ENCODE measurements at regions not wholly inside any gene's neighbourhood (a gene's known extent, or its start where the extent isn't known, plus 50 kb on each side); places are given as distances from the start of the nearest gene placed in this dataset.
A peak's percentile ranks its signal among the peaks of the same experiment; 100 is the strongest.

DNA sequence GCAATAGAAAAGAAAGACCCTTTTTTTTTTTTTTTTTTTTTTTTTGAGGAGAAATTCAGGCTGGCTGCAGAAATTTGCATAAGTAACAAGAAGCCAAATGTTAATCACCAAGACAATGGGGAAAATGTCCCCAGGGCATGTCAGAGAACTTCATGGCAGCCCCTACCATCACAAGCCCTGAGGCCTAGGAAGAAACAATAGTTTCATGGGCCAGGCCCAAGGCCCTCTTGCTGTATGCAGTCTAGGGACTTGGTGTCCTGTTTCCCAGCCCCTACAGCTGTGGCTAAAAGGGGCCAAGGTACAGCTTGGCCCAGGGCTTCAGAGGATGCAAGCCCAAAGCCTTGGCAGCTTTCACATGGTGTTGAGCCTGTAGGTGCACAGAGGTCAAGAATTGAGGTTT is 88.4 kb upstream of the TPP2 start:
- no peak overlapping the region for H3K4me3 ChIP-seq (ENCODE audit: low read length)
- no peak for TF ChIP-seq CTCF (conservative IDR thresholded peaks at IDR 0.05; ENCODE audit: low read depth, low read length)
- DNase-seq (ENCODE audit: low read depth), result no peak

GRCh38 chr13:102504002-102504401 is 92.8 kb upstream of the TPP2 start:
- TF ChIP-seq CTCF (conservative IDR thresholded peaks at IDR 0.05; ENCODE audit: low read depth, low read length), result no peak
- no peak for DNase-seq (ENCODE audit: low read depth)

GRCh38 chr13:102495663-102496062 is 93.8 kb upstream of the FGF14 start:
- no peak overlapping the region for H3K4me3 ChIP-seq (ENCODE audit: low read length)
- no peak for DNase-seq (ENCODE audit: low read depth)
- no peak for TF ChIP-seq CTCF (conservative IDR thresholded peaks at IDR 0.05; ENCODE audit: low read depth, low read length)

More at GRCh38 chr13:102504002-102504401, 92.8 kb upstream of the TPP2 start:
- H3K4me3 ChIP-seq (ENCODE audit: low read length), result no peak overlapping the region

GRCh38 chr13:102487330-102487729 is 85.5 kb upstream of the FGF14 start:
- no peak for TF ChIP-seq CTCF (conservative IDR thresholded peaks at IDR 0.05; ENCODE audit: low read depth, low read length)

GRCh38 chr13:102484329-102484728 is 82.5 kb upstream of the FGF14 start:
- peak; percentile 14 for DNase-seq (ENCODE audit: low read depth)
- peak; percentile 59 for TF ChIP-seq CTCF (conservative IDR thresholded peaks at IDR 0.05; ENCODE audit: low read depth, low read length)
- H3K4me3 ChIP-seq (ENCODE audit: low read length), result no peak overlapping the region

More at GRCh38 chr13:102487330-102487729, 85.5 kb upstream of the FGF14 start:
- DNase-seq (ENCODE audit: low read depth), result peak; percentile 19
- H3K4me3 ChIP-seq (ENCODE audit: low read length), result no peak overlapping the region

- DNase-seq (ENCODE audit: low read depth), result no peak
- H3K4me3 ChIP-seq (ENCODE audit: low read length), result no peak overlapping the region
- no peak for TF ChIP-seq CTCF (conservative IDR thresholded peaks at IDR 0.05; ENCODE audit: low read depth, low read length)
These were observed 70.8 kb upstream of the FGF14 start for GRCh38 chr13:102472650-102473049.

- no peak overlapping the region for H3K4me3 ChIP-seq (ENCODE audit: low read length)
- TF ChIP-seq CTCF (conservative IDR thresholded peaks at IDR 0.05; ENCODE audit: low read depth, low read length), result no peak
- DNase-seq (ENCODE audit: low read depth), result no peak
These were observed 68.6 kb upstream of the FGF14 start for GRCh38 chr13:102470283-102470917.

Data from retinal pigment epithelial cell (primary cell).